ENCODE measurements at regions not wholly inside any gene's neighbourhood (a gene's known extent, or its start where the extent isn't known, plus 50 kb on each side); places are given as distances from the start of the nearest gene placed in this dataset.
"Not testable (repeated sequence)": the region's sequence is repeated elsewhere in the genome, so short reads cannot be mapped to it uniquely, and the experiment has no call there.

- Mint-ChIP-seq H3K4me1 (ENCODE audit: low read depth) (no peaks in the 10 kb centered on the region), H3K27ac (no peak overlapping the region), H3K9me3 (peaks cover 18% of the 10 kb centered on the region), H3K36me3 (ENCODE audit: low read depth) (0 out of 2 replicates have a peak, but pooled peaks cover 3% of the 10 kb centered on the region), H3K4me3 (no peak overlapping the region), H3K27me3 (ENCODE audit: insufficient read depth) (peaks cover 2% of the 10 kb centered on the region; the same call in 1 of the 2 replicates)
- no peak for DNase-seq
- TF ChIP-seq CTCF (IDR thresholded peaks at IDR 0.05), result no peak
Observed at GRCh38 chr4:15201782-15202181, 199.5 kb downstream of the CPEB2 start.

GRCh38 chr4:15202481-15202880 is 200.2 kb downstream of the CPEB2 start:
- no peak overlapping the region for H3K4me3 Mint-ChIP-seq
- no peak for TF ChIP-seq CTCF (IDR thresholded peaks at IDR 0.05)
- peaks cover 25% of the 10 kb centered on the region for H3K9me3 Mint-ChIP-seq
- no peaks in the 10 kb centered on the region for H3K4me1 Mint-ChIP-seq (ENCODE audit: low read depth)
- H3K36me3 Mint-ChIP-seq (ENCODE audit: low read depth), result 0 out of 2 replicates have a peak, but pooled peaks cover 4% of the 10 kb centered on the region
- no peak overlapping the region for H3K27ac Mint-ChIP-seq
- peaks cover 3% of the 10 kb centered on the region; the same call in 1 of the 2 replicates for H3K27me3 Mint-ChIP-seq (ENCODE audit: insufficient read depth)
- no peak for DNase-seq

DNA sequence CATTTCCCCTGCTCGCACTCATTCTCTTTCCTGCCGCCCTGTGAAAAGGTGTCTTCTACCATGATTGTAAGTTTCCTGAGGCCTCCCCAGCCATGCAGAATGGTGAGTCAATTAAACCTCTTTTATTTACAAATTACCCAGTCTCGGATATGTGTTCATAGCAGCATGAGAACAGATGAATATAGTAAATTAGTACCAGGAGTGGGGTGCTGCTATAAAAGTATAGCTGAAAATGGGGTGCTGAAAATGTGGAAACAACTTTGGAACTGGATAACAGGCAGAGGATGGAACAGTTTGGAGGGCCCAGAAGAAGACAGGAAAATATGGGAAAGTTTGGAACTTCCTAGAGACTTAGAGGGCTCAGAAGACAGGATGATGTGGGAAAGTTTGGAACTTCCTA is 204.2 kb downstream of the CPEB2 start:
- H3K9me3 Mint-ChIP-seq, result peaks cover 32% of the 10 kb centered on the region
- H3K27me3 Mint-ChIP-seq (ENCODE audit: insufficient read depth); H3K36me3 Mint-ChIP-seq (ENCODE audit: low read depth); DNase-seq; H3K4me1 Mint-ChIP-seq (ENCODE audit: low read depth); H3K27ac Mint-ChIP-seq; H3K4me3 Mint-ChIP-seq: not testable (repeated sequence)

DNA sequence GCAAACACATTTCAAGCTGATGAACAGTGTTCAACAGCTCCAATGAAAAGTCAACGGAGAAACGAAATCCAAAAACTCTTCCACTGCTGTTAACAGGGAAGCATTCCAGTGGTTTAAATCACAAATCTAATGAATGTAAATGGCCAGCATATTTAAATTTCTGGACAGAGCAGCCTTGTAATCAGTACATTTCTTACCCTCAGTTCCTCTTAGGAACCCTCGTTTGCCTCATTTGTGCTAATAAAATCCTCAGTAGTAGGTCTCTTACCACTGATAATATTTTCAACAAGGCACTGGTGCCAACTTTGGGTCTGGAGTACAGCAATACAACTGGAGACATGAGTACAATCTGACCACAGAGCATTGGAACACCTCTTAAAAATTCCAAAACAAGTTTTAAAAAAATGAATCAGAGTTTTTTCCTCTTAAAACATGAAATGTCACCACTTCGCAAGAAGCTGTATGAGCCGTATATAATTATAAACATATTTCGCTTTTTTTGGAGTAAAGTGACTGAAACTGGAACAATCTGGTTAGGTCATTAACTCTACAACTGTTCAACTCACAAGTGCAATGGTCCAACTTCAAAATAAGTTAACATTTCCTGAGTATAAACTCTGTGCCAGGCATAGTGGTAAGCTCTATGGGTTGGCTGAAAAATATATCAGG is 211.2 kb downstream of the CPEB2 start:
- no peak overlapping the region for H3K4me3 Mint-ChIP-seq

GRCh38 chr4:15215109-15215508 is 212.7 kb upstream of the C1QTNF7 start:
- Mint-ChIP-seq H3K4me1 (ENCODE audit: low read depth) (no peaks in the 10 kb centered on the region), H3K36me3 (ENCODE audit: low read depth) (no peaks in the 10 kb centered on the region), H3K27ac (no peak overlapping the region), H3K27me3 (ENCODE audit: insufficient read depth) (peaks cover 11% of the 10 kb centered on the region), H3K4me3 (no peak overlapping the region), H3K9me3 (no peaks in the 10 kb centered on the region)
- DNase-seq, result no peak
- TF ChIP-seq CTCF (IDR thresholded peaks at IDR 0.05), result no peak

More for the DNA sequence above, 211.2 kb downstream of the CPEB2 start:
- H3K27ac Mint-ChIP-seq, result no peak overlapping the region
- no peaks in the 10 kb centered on the region for H3K9me3 Mint-ChIP-seq
- TF ChIP-seq CTCF (IDR thresholded peaks at IDR 0.05), result no peak
- no peaks in the 10 kb centered on the region for H3K4me1 Mint-ChIP-seq (ENCODE audit: low read depth)
- H3K36me3 Mint-ChIP-seq (ENCODE audit: low read depth), result no peaks in the 10 kb centered on the region
- DNase-seq, result no peak
- peaks cover 10% of the 10 kb centered on the region for H3K27me3 Mint-ChIP-seq (ENCODE audit: insufficient read depth)

DNA sequence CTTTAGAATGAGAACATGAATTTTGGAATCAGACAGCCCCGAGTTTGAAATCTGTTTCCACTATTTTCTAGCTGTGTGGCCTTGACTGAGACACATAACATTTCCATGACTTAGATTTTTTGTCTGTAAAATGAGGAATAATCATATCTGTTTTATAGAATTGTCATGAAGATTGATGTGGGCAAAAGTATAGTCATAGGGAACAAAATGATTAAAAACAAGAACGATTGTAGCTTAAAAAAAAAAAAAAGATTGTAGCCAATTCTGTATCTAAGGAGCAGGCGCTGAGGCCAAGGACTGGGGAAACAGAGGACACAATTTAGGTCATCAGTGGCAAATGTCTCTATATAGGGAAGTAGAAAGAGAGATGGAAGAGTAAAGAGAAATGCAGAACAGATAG is 201.6 kb upstream of the C1QTNF7 start:
- no peak for DNase-seq
- Mint-ChIP-seq H3K27me3 (ENCODE audit: insufficient read depth) (peaks cover 16% of the 10 kb centered on the region), H3K9me3 (no peaks in the 10 kb centered on the region), H3K27ac (no peak overlapping the region), H3K36me3 (ENCODE audit: low read depth) (no peaks in the 10 kb centered on the region), H3K4me1 (ENCODE audit: low read depth) (no peaks in the 10 kb centered on the region), H3K4me3 (no peak overlapping the region)
- no peak for TF ChIP-seq CTCF (IDR thresholded peaks at IDR 0.05)

Data from HFFc6 (cell line).